OCI-LY1 (cell line): ENCODE measurements at regions not wholly inside any gene's neighbourhood (a gene's known extent, or its start where the extent isn't known, plus 50 kb on each side); places are given as distances from the start of the nearest gene placed in this dataset.

Source experiments
- H2AFZ ChIP-seq: fragments of 200-600 bp; sonication (generic), shearing (Covaris generic); 2 replicates; pipeline ENCODE4 v1.6.0; 2014; ENCODE audit warnings: antibody characterized with exemption, mild to moderate bottlenecking, low read length
- H3F3A ChIP-seq: fragments of 200-600 bp; sonication (generic), shearing (Covaris generic); 2 replicates; pipeline ENCODE4 v1.6.0; 2014; ENCODE audit warnings: mild to moderate bottlenecking, antibody characterized with exemption, low read length, moderate library complexity; ENCODE audit not compliant: insufficient read depth
- H3K27ac ChIP-seq: fragments of 200-600 bp; sonication (generic); 2 replicates; pipeline ENCODE4 v1.5.1; 2014; ENCODE audit warnings: low read length, mixed run types, mild to moderate bottlenecking, low read depth; ENCODE audit not compliant: poor library complexity, severe bottlenecking
- H3K27me3 ChIP-seq: fragments of 200-600 bp; sonication (generic); 2 replicates; pipeline ENCODE4 v1.6.0; 2014; ENCODE audit warnings: antibody characterized with exemption, mild to moderate bottlenecking, low read length, moderate library complexity; ENCODE audit not compliant: insufficient read depth
- H3K36me3 ChIP-seq: fragments of 200-600 bp; sonication (generic); 2 replicates; pipeline ENCODE4 v1.6.1; 2014; ENCODE audit warnings: mild to moderate bottlenecking, antibody characterized with exemption, low read length, moderate library complexity, mixed read lengths; ENCODE audit not compliant: insufficient read depth
- H3K4me1 ChIP-seq: fragments of 200-600 bp; sonication (generic); 2 replicates; pipeline ENCODE4 v1.5.1; 2014; ENCODE audit warnings: mild to moderate bottlenecking, low read length, moderate library complexity; ENCODE audit not compliant: insufficient read depth, severe bottlenecking
- H3K4me2 ChIP-seq: fragments of 200-600 bp; sonication (generic), shearing (Covaris generic); 2 replicates; pipeline ENCODE4 v1.6.1; 2014; ENCODE audit warnings: low read length
- H3K4me3 ChIP-seq: fragments of 200-600 bp; sonication (generic); 2 replicates; pipeline ENCODE4 v1.5.1; 2014; ENCODE audit warnings: low read length, low read depth, mild to moderate bottlenecking, mixed read lengths; ENCODE audit not compliant: poor library complexity, severe bottlenecking
- H3K79me2 ChIP-seq: fragments of 200-600 bp; shearing (Covaris generic); 2 replicates; pipeline ENCODE4 v1.6.1; 2016; ENCODE audit warnings: mixed run types, low read length, mixed read lengths; ENCODE audit not compliant: insufficient read depth
- H3K9ac ChIP-seq: fragments of 200-600 bp; sonication (generic), shearing (Covaris generic); 2 replicates; pipeline ENCODE4 v1.6.1; 2014; ENCODE audit warnings: mild to moderate bottlenecking, low read length, mixed read lengths
- H3K9me2 ChIP-seq: fragments of 200-600 bp; sonication (generic), shearing (Covaris generic); 2 replicates; pipeline ENCODE4 v1.6.1; 2014; ENCODE audit warnings: low read depth, mild to moderate bottlenecking, low read length, mixed read lengths
- H3K9me3 ChIP-seq: fragments of 200-600 bp; shearing (Covaris generic); 2 replicates; pipeline ENCODE4 v1.6.1; 2014; ENCODE audit warnings: low read length, mixed read lengths
- H4K20me1 ChIP-seq: fragments of 200-600 bp; sonication (generic), shearing (Covaris generic); 2 replicates; pipeline ENCODE4 v1.6.0; 2016; ENCODE audit warnings: mild to moderate bottlenecking, low read length; ENCODE audit not compliant: insufficient read depth
- EZH2 ChIP-seq: fragments of 200-600 bp; sonication (generic), shearing (Covaris generic); IDR thresholded peaks from 2 replicates; pipeline ENCODE4 v1.8.0; 2017; ENCODE audit warnings: borderline replicate concordance, mixed run types, mild to moderate bottlenecking, antibody characterized with exemption, low read length, moderate library complexity, mixed read lengths
- TF ChIP-seq, protein P1 (sequence below): fragments of 200-600 bp; sonication (generic), shearing (Covaris generic); IDR thresholded peaks from 2 replicates; pipeline ENCODE4 v1.5.1; 2017; ENCODE audit warnings: mild to moderate bottlenecking, antibody characterized with exemption, low read length, moderate library complexity, mixed read lengths

GRCh38 chr9:129240581-129241211, 62.6 kb upstream of the IER5L start:
- Histone ChIP-seq H3K27ac (no peak overlapping the region), H3K36me3 (no peaks in the 10 kb centered on the region), H3K79me2 (no peaks in the 10 kb centered on the region), H3K9me3 (no peaks in the 10 kb centered on the region), H3K4me1 (peaks cover 4% of the 10 kb centered on the region), H3F3A (no peaks in the 10 kb centered on the region), H2AFZ (no peak overlapping the region), H4K20me1 (no peaks in the 10 kb centered on the region), H3K9ac (no peak overlapping the region), H3K4me2 (no peak overlapping the region), H3K9me2 (no peaks in the 10 kb centered on the region), H3K4me3 (no peak overlapping the region), H3K27me3 (peaks cover 7% of the 10 kb centered on the region)
- TF ChIP-seq, protein P1, sequence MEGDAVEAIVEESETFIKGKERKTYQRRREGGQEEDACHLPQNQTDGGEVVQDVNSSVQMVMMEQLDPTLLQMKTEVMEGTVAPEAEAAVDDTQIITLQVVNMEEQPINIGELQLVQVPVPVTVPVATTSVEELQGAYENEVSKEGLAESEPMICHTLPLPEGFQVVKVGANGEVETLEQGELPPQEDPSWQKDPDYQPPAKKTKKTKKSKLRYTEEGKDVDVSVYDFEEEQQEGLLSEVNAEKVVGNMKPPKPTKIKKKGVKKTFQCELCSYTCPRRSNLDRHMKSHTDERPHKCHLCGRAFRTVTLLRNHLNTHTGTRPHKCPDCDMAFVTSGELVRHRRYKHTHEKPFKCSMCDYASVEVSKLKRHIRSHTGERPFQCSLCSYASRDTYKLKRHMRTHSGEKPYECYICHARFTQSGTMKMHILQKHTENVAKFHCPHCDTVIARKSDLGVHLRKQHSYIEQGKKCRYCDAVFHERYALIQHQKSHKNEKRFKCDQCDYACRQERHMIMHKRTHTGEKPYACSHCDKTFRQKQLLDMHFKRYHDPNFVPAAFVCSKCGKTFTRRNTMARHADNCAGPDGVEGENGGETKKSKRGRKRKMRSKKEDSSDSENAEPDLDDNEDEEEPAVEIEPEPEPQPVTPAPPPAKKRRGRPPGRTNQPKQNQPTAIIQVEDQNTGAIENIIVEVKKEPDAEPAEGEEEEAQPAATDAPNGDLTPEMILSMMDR, result no peak
- no peak for TF ChIP-seq EZH2

GRCh38 chr9:129239946-129240490, 62.0 kb upstream of the IER5L start:
- Histone ChIP-seq H3K4me3 (no peak overlapping the region), H4K20me1 (no peaks in the 10 kb centered on the region), H3K9me3 (no peaks in the 10 kb centered on the region), H3K27ac (no peak overlapping the region), H3K36me3 (no peaks in the 10 kb centered on the region), H2AFZ (no peak overlapping the region), H3F3A (no peaks in the 10 kb centered on the region), H3K79me2 (no peaks in the 10 kb centered on the region), H3K4me1 (peaks cover 8% of the 10 kb centered on the region), H3K4me2 (no peak overlapping the region), H3K9me2 (no peaks in the 10 kb centered on the region), H3K27me3 (peaks cover 7% of the 10 kb centered on the region), H3K9ac (no peak overlapping the region)
- TF ChIP-seq, protein P1, result no peak
- TF ChIP-seq EZH2, result no peak

DNA sequence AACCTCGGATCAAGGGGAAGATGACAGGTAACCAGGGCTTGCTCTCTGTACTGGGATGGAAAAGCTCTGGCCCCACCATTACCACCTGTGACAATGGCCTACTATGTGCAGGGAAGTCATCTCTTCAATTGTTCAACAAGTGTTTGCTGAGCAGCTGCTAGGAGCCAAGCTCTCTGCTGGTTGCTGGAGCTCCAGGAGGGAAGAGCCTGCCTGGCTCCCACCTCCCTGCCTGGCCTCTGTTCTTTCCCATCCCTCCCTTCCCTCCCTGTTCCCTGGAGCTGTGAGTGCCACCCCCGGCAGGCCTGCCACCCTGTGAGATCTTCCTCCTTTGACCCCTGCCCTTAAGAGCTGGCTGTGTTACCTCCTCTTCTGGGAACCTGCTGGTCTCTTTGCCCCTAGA, 59.7 kb upstream of the IER5L start:
- no peak for TF ChIP-seq EZH2
- TF ChIP-seq, protein P1, result no peak
- Histone ChIP-seq H3K9ac (no peak overlapping the region), H3K4me1 (peaks cover 8% of the 10 kb centered on the region), H3F3A (no peaks in the 10 kb centered on the region), H3K9me3 (no peaks in the 10 kb centered on the region), H3K79me2 (no peaks in the 10 kb centered on the region), H3K36me3 (no peaks in the 10 kb centered on the region; the same call in 1 of the 2 replicates), H3K4me3 (no peak overlapping the region), H3K4me2 (no peak overlapping the region), H3K9me2 (no peaks in the 10 kb centered on the region), H2AFZ (no peak overlapping the region), H4K20me1 (no peaks in the 10 kb centered on the region), H3K27me3 (peaks cover 9% of the 10 kb centered on the region), H3K27ac (no peak overlapping the region)
